ENCODE measurements at regions not wholly inside any gene's neighbourhood (a gene's known extent, or its start where the extent isn't known, plus 50 kb on each side); places are given as distances from the start of the nearest gene placed in this dataset.

GRCh38 chr10:104505521-104506042 is 135.5 kb upstream of the SORCS3 start:
- H3K27ac ChIP-seq = no peak overlapping the region
- TF ChIP-seq ZFX (IDR thresholded peaks at IDR 0.05) (no peak), CTCF (conservative IDR thresholded peaks at IDR 0.05) (no peak)

GRCh38 chr10:104509981-104510380 is 131.1 kb upstream of the SORCS3 start:
- TF ChIP-seq CTCF (conservative IDR thresholded peaks at IDR 0.05) (no peak), ZFX (IDR thresholded peaks at IDR 0.05) (no peak)
- H3K27ac ChIP-seq = no peak overlapping the region

GRCh38 chr10:104510644-104511043 is 130.4 kb upstream of the SORCS3 start:
- H3K27ac ChIP-seq = no peak overlapping the region
- TF ChIP-seq CTCF (conservative IDR thresholded peaks at IDR 0.05) = no peak
- TF ChIP-seq ZFX (IDR thresholded peaks at IDR 0.05) = no peak

- no peak overlapping the region for H3K27ac ChIP-seq
- no peak for TF ChIP-seq CTCF (conservative IDR thresholded peaks at IDR 0.05)
- no peak for TF ChIP-seq ZFX (IDR thresholded peaks at IDR 0.05)
Measured at GRCh38 chr10:104512800-104513199, 128.3 kb upstream of the SORCS3 start.

GRCh38 chr10:104515678-104516199 is 125.4 kb upstream of the SORCS3 start:
- TF ChIP-seq CTCF (conservative IDR thresholded peaks at IDR 0.05) (no peak), ZFX (IDR thresholded peaks at IDR 0.05) (no peak)
- H3K27ac ChIP-seq = no peak overlapping the region

GRCh38 chr10:104516986-104517385 is 124.1 kb upstream of the SORCS3 start:
- TF ChIP-seq ZFX (IDR thresholded peaks at IDR 0.05) (no peak), CTCF (conservative IDR thresholded peaks at IDR 0.05) (no peak)
- no peak overlapping the region for H3K27ac ChIP-seq

- TF ChIP-seq ZFX (IDR thresholded peaks at IDR 0.05) (no peak), CTCF (conservative IDR thresholded peaks at IDR 0.05) (no peak)
- no peak overlapping the region for H3K27ac ChIP-seq
Measured at GRCh38 chr10:104517946-104518345, 123.1 kb upstream of the SORCS3 start.

Measured in C4-2B (cell line).